Activated CD8-positive, alpha-beta memory T cell treated with anti-CD3 and anti-CD28 coated beads, Interleukin-2, amount 50 U/mL, for 48 hours (primary cell): ENCODE measurements at regions not wholly inside any gene's neighbourhood (a gene's known extent, or its start where the extent isn't known, plus 50 kb on each side); places are given as distances from the start of the nearest gene placed in this dataset.
"Not testable (repeated sequence)": the region's sequence is repeated elsewhere in the genome, so short reads cannot be mapped to it uniquely, and the experiment has no call there.

Source experiments
- DNase-seq: peaks from one replicate; pipeline ENCODE4 v3.0.0-alpha.2; 2020

- DNase-seq, result not testable (repeated sequence)
Observed at GRCh38 chr17:15864061-15864460, 80.9 kb upstream of the ADORA2B start.

- DNase-seq, result not testable (repeated sequence)
Observed at GRCh38 chr17:15864472-15864871, 80.5 kb upstream of the ADORA2B start.

DNA sequence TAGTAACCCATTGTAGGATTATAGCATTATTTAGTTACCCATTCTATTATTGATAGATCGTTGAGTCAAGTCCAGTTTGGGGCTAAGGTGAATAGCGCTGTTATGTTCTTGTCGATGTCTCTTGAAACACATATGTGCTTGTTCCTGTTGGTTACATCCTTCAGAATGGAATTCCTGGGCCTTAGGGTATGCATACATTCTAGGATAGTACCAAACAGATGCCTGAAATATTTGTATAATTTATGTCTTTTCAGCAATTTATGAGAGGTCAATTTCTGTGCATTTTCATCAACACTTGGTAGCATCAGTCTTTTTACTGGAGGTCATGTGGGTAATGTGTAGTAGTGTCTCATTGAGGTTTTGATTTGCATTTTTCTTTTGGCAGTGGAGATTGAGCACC lies 78.9 kb upstream of the ADORA2B start:
- not testable (repeated sequence) for DNase-seq

DNA sequence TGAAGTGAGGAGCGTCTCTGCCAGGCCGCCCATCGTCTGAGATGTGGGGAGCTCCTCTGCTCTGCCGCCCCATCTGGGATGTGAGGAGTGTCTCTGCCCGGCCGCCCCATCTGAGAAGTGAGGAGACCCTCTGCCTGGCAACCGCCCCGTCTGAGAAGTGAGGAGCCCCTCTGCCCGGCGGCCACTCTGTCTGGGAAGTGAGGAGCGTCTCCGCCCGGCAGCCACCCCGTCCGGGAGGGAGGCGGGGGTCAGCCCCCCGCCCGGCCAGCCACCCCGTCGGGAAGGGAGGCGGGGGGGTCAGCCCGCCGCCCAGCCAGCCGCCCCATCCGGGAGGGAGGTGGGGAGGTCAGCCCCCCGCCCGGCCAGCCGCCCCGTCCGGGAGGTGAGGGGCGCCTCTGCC lies 77.6 kb upstream of the ADORA2B start:
- not testable (repeated sequence) for DNase-seq

DNA sequence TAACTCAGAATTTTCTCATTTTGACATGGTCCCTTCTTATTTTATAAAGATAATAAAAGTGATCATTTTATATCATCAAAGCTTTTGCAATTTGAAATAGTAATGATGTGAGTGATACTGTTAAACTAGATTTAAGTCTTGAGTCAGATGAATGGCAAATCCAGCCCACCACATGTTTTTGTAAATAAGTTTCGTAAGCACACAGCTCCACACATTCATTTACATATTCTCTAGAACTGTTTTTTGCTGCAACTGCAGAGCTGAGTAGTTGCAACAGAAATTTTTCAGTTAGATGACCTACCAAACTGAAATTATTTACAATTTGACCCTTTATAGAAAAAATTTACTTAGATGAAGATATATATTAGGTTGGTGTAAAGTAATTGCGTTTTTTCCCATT lies 75.1 kb upstream of the ADORA2B start:
- not testable (repeated sequence) for DNase-seq

- DNase-seq, result not testable (repeated sequence)
Observed at GRCh38 chr17:15872677-15873076, 72.3 kb upstream of the ADORA2B start.

DNA sequence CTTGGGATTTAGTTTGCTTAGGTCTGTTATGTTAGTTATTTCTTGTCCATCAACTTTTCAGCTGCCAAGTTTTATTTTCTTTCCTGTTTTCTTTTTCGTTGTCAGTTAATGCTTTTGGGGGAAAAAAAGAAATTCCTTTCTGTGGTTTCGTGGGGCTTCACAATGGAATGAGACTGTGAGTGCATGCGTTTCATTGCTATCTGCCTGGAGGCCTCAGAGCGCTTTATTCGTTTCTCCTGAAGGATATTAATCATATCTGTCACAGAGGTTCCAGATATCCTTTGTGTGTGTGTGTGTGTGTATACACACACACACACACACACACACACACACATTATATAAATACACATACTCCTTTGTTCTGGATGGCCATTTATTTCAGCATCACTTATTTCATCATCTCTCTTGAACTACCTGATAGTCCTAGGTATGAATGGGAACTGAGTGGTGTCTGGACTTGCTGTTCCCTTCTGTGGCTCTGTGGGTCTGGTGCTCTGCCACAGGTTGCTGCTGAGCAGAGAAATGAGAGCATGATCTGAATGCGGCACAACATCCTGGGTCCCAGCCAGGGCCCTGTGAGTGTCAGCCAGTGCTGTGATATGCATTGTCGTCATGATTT lies 66.9 kb upstream of the ADORA2B start:
- DNase-seq, result not testable (repeated sequence)

DNA sequence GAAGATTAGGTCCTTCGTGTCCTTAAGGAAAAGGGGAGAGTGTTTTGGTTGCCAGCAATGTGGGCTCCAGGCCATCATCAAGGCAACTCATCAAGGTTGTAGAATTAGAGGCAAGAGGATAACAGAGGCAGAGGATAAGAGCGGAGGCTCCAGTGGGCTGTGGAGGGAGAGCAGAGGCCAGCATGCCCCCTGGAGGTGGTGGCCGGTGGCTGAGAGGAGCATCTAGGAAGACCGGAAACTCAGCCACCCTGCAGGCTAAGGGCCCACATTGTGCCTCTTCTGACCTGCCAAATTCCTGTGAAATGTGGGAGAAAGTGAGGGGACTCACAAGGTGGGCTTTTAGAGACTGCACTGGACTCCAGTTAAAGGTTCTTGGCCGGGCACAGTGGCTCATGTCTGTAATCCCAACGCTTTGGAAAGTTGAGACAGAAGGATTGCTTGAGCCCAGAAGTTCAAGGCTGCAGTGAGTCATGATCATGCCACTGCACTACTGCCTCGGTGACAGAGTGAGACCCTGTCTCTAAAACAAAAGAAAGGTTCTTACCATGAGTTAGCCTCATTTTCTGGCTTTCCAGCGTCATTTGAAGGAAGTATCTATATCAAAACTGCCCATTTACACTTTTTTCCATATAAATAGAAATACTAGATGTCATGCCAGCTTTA lies 62.7 kb upstream of the ADORA2B start:
- no peak for DNase-seq

DNA sequence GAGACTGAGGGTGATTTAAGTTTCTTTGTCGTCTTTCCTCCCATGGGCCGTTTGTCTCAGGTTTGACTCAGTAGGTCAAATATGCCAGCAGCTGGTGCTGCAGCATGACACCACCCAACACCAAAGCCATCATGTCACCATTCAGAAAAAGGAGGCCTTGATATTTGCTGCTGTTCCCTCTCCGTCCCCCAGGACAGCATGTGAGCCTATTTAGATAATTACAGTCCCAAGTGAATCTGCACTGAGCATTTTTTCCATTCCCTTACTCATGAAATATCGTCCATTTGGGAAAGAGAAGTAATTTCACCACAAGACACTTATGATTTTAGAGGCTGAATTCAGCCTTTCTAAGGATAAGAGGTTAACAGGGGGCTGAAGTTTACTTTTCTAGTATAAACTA lies 62.2 kb upstream of the ADORA2B start:
- DNase-seq, result no peak

GRCh38 chr17:15883617-15884111 lies 61.3 kb upstream of the ADORA2B start:
- no peak for DNase-seq

DNA sequence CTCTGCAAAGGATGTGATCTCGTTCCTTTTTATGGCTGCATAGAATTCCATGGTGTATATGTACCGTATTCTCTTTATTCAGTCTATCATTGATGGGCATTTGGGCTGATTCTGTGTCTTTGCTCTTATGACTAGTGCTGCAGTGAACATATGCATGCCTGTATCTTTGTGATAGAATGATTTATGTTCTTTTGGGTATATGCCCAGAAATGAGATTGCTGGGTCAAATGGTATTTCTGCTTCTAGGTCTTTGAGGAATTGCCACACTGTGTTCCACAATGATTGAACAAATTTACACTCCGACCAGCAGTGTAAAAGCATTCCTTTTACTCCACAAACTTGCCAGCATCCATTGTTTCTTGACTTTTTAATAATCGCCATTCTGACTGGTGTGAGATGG lies 60.2 kb upstream of the ADORA2B start:
- no peak for DNase-seq

DNA sequence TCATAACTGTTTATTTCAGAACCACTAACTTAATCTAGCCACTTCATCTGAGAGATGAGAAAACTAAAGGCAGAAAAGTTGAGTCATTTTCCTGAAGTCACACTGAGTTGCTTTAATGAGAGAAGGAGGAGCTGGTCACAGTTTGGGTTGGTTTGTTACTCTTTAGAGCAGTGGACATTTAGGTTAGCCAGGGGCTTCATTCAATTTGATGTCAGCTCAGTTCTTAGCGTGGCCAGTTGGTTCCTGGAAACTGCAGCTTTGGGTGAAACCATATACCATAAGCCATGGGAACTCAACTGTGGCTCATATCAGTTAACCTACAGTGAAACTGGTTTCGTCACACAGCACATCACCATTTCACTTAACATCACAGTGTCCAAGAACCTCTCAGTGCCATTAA lies 59.2 kb upstream of the ADORA2B start:
- DNase-seq, result no peak

GRCh38 chr17:15886221-15886620 lies 58.7 kb upstream of the ADORA2B start:
- no peak for DNase-seq

GRCh38 chr17:15886804-15887203 lies 58.1 kb upstream of the ADORA2B start:
- no peak for DNase-seq

GRCh38 chr17:15888436-15888835 lies 56.5 kb upstream of the ADORA2B start:
- no peak for DNase-seq

DNA sequence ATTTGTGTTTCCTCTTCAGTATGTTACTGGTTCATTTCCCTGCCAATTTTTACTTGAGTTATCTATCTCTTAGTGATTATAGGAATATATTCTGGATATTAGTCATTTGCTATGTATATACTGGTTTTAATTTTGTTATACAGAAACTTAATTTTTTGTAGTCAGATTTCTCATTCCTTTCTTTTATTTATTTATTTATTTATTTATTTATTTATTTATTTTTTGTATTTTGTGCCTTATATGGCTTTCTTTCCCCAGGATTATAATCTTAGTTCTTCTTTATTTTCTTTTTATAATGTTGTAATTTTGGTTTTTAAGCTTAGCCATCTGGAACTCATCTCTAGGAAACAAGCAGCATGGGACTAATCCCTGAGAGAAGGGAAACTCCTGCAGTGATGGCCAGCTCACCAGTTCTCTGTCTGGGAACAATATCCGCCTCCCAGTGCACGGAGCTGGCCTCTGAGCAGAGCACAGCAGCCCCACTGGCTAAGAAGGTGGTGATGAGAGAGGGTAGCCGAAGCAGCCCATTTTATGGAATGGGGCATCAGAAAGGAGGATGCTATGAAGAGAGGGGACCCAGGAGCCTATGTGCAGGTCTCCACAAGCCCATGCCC lies 54.5 kb upstream of the ADORA2B start:
- no peak for DNase-seq

- DNase-seq, result no peak
Observed at GRCh38 chr17:15891318-15891717, 53.6 kb upstream of the ADORA2B start.

- no peak for DNase-seq
Observed at GRCh38 chr17:15892244-15892643, 52.7 kb upstream of the ADORA2B start.

DNA sequence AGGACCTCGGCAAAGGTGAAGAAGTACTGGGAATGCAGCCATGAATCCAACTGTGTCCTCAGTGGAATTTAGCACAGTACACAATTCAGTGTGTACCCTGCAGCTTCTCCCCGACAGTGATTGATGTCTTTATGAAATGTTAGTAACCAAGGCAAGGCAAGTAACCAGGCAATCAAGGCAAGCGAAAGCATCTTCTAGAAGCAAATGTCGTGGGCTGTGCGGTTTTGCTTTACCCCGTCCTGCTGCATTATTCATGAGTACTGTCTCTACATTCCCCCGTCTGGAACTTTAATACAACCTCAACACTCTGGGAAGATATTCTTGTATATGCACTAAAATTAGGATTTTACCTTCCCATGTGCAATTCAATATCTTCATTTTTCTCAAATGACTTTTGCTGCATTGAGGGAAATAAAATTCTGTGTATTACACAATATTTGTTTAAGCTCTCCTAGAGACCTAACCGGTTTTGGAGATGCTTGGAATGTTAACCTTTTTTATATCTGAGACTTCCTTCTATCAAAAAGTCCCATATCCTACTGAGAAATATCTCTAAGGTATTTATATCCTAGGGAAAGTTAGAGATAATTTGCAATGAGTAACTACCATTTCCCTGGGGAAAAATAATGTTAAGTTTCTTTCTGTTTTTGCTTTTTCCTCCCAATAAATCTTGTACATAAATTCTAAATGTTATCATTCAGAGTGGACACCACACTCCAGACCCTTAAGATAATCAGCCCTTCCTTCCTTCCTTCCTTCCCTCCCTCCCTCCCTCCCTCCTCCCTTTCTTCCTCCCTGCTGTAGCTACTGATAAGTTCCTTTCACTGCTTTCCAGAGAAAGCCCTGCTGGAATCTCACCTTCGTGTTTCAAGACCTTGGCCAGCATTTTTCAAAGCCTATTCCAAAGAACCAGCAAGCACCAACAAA lies 51.9 kb upstream of the ADORA2B start:
- DNase-seq, result no peak

- no peak for DNase-seq
Observed at GRCh38 chr17:15893658-15894024, 51.3 kb upstream of the ADORA2B start.

DNA sequence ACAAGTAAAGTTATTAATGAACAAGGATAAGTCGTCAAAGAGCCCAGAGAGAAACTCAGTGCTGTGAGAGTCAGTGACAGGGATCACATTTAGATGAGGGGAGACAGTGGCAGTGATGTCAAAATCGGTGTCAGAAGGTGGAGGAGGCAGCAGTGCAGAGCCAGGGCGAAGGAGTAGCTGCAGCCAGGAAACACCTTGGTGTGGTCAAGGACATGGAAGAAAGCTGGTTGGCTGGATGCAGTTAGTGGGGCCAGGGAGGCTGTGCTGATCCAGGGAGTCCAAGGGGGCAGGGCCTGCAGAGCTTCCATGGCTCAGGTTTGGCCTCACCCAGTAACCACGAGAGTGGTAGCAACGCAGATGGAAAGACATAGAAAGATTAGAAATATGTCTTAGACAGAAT lies 50.7 kb upstream of the ADORA2B start:
- no peak for DNase-seq

- no peak for DNase-seq
Observed at GRCh38 chr17:15894913-15895658, 49.8 kb upstream of the ADORA2B start.
